ENCODE measurements at regions not wholly inside any gene's neighbourhood (a gene's known extent, or its start where the extent isn't known, plus 50 kb on each side); places are given as distances from the start of the nearest gene placed in this dataset.

- TF ChIP-seq, protein P1, sequence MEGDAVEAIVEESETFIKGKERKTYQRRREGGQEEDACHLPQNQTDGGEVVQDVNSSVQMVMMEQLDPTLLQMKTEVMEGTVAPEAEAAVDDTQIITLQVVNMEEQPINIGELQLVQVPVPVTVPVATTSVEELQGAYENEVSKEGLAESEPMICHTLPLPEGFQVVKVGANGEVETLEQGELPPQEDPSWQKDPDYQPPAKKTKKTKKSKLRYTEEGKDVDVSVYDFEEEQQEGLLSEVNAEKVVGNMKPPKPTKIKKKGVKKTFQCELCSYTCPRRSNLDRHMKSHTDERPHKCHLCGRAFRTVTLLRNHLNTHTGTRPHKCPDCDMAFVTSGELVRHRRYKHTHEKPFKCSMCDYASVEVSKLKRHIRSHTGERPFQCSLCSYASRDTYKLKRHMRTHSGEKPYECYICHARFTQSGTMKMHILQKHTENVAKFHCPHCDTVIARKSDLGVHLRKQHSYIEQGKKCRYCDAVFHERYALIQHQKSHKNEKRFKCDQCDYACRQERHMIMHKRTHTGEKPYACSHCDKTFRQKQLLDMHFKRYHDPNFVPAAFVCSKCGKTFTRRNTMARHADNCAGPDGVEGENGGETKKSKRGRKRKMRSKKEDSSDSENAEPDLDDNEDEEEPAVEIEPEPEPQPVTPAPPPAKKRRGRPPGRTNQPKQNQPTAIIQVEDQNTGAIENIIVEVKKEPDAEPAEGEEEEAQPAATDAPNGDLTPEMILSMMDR (conservative IDR thresholded peaks at IDR 0.05; ENCODE audit: low read depth, low read length) = no peak
- TF ChIP-seq EZH2 (IDR thresholded peaks at IDR 0.05; ENCODE audit: borderline replicate concordance, low read depth, low read length, poor library complexity, severe bottlenecking) = no peak
These were observed 159.0 kb downstream of the TUSC1 start for GRCh38 chr9:25519286-25519685.

Data from A673 (cell line).